Hematopoietic multipotent progenitor cell treated with erythropoietin and hydrocortisone succinate and interleukin-3 and kit ligand, for 4 days (in vitro differentiated cells): ENCODE measurements at regions not wholly inside any gene's neighbourhood (a gene's known extent, or its start where the extent isn't known, plus 50 kb on each side); places are given as distances from the start of the nearest gene placed in this dataset.

Experiments
- DNase-seq: peaks from one replicate; pipeline ENCODE4 v3.0.0-alpha.2; 2015

GRCh38 chr21:27649762-27650161, 682.9 kb upstream of the ADAMTS5 start:
- no peak for DNase-seq

DNA sequence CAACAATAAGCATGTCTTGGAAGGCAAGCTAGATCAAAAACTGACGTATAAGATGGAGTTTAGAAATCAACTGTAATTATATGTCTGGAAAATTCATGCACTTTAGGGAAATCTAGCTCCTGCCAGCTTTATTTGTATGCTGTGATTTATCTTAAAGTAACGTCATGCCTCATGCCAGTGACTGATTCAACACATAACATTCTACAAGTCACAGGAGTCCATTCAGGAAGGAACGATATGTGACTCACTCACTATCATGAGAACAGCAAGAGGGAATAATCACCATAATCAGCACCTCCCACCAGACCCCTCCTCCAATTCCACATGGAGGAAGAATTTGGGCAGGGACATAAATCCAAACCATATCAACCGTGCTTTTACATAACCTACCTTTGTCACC, 682.4 kb upstream of the ADAMTS5 start:
- no peak for DNase-seq

- DNase-seq: no peak
Observed at GRCh38 chr21:27648560-27648959, 681.7 kb upstream of the ADAMTS5 start.

DNA sequence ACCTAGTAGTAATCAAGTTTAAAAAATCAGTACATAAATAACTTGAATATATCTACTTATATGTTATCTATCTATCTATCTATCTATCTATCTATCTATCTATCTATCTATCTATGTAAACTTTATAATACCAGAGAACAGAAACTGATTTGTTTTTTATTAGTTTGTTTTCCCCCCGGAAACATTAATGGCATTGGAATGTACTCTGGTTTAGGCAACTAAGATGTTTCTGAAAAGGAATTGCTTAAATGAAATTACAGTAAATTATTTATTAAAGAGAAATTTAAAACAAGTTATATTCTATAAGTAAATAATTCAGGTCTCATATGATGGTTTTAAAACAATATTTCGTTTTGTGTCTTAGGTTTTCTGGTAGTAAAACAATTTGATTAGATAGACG, 681.0 kb upstream of the ADAMTS5 start:
- no peak for DNase-seq

DNA sequence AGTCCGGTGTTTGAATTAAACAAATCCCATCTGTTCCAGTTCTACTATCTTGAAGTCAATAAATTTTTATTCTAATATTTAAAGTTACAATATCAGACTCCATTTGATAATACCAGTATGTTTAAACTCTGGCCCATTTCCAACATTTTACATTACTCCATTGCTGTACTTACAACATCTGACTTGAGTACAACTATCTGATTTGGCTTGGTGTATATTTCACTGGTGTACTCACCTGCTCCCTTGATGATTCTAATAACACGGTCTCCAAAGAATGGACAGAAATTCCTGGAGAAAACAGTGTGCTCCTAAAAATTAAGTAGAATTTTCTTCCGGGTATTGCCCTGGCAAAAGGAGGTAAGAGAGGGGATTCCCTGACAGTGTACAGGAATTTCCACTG, 680.5 kb upstream of the ADAMTS5 start:
- DNase-seq: no peak

DNA sequence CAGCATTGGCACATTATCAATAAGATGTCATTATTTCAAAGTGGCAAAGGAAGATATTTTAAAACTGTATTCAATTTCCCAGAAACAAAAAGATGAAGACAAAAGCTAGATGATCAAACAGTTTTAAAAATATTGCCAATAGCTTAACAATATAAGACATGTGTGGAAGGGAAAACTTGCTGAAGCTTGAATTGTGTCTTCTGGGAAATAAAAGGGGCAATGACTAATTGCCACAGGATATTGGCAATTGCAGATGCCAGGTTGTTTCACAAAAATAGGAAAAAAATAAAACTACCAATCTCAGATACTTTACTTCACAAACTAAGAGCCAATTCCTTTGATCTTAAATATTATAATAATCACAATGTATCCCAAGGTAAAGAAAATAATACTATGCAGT, 679.8 kb upstream of the ADAMTS5 start:
- DNase-seq: no peak

- no peak for DNase-seq
Observed at GRCh38 chr21:27646056-27646455, 679.2 kb upstream of the ADAMTS5 start.

GRCh38 chr21:27645285-27645684, 678.4 kb upstream of the ADAMTS5 start:
- DNase-seq: no peak

DNA sequence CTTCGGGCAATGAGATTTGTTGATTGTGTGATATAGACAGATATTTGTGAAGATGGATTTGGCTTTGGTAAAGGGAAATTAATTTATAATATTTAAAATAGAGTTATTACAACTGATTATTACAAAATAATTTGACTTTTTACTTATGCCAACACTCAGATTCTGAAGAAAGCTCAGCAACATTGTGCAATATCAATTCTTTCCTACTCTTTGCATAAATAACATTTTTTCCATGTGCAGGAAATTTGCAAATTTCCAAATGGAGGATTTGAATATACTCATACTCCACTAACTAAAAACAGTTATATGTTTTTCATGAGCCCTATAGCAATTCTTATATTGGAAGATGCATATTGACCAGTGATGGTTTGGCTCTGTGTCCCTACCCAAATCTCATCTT, 676.4 kb upstream of the ADAMTS5 start:
- DNase-seq: no peak

DNA sequence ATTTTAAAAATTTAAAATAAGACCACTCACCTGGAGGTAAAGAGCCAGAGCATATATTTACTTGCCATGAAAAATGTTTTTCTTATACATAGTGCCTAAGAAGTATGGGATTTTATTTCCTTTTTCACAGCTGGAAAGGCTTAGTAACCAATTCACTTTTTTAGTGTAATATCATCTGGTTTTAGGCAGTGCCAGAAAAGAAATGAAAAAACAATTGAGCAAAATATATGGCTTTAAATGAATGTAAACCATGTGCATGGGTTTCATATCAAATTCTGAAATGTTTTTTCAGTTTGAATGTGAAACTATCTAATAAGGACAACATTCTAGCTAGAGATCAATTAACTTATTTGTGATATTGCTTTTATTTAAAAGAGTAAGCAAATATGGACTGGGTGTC, 672.4 kb upstream of the ADAMTS5 start:
- DNase-seq: no peak

GRCh38 chr21:27636656-27637055, 669.8 kb upstream of the ADAMTS5 start:
- DNase-seq: no peak

DNA sequence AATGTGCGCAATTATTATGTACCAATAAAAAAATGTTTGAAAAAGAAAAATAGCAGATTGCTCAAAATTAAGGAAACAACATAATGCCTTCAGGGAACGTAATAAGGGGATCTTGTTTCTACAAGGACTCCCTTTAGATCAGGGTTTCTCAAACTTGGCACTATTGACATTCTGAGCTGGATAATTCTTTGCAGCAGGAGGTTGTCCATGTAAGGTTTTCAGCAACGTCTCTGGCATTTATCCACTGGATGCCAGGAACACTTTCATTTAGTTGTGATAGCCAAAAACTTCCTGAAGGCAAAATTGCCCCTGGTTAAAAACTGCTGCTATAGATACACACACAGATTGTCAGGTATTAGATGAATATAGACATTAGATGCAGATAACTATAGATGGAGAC, 666.7 kb upstream of the ADAMTS5 start:
- DNase-seq: no peak

GRCh38 chr21:27631471-27631870, 664.6 kb upstream of the ADAMTS5 start:
- DNase-seq: no peak

DNA sequence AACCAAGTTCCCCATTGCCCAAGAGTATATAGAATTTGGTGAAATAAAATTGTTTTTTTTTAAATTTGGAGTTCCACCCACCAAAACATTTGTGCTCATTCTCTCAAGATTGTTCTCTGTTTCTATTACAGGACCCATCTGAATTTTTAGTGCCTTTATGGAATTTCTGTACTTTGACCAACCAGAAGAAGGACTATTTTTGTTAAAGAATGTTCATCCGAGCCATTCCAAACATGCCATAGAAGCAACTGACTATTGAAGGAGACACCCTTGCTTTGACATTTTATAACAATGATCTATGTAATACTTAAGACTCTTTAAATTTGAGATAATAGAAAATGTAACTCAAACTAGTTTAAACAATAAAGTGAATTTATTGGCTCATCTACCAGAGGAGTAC, 655.7 kb upstream of the ADAMTS5 start:
- DNase-seq: no peak

DNA sequence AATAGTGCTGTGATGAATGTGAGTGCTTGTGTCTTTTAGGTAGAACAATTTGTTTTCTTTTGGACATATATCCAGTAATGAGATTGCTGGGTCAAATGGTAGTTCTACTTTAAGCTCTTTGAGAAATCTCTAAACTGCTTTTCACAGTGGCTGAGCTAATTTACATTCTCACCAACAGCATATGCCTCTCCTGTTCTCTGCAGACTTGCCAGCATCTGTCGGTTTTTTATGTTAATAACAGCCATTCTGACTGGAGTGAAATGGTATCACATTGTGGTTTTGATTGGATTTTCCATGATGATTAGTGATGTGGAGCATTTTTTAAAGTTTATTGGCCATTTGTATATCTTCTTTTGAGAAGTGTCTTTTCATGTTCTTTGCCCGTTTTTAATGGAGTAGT, 647.3 kb upstream of the ADAMTS5 start:
- no peak for DNase-seq

DNA sequence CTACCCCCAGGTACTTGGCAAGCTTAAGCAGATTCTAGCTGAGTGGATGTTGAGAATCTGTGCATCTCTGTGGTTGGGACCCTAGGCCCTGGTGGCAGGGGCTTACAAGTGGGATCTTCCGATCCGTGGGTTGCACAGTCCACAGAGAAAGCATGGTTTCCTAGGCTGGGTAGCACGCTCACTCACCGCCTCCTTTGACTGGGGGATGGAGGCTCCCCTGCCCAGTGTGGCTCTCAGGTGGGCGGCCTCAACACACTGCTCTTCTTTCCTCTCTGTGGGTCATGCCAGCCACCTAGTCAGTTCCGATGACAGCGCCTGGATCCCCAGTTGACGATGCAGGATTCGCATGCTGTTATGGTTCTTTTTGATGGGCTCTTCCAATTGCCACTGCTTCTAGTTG, 639.5 kb upstream of the ADAMTS5 start:
- no peak for DNase-seq

- no peak for DNase-seq
Observed at GRCh38 chr21:27596196-27596595, 629.3 kb upstream of the ADAMTS5 start.

GRCh38 chr21:27595716-27596115, 628.8 kb upstream of the ADAMTS5 start:
- no peak for DNase-seq

DNA sequence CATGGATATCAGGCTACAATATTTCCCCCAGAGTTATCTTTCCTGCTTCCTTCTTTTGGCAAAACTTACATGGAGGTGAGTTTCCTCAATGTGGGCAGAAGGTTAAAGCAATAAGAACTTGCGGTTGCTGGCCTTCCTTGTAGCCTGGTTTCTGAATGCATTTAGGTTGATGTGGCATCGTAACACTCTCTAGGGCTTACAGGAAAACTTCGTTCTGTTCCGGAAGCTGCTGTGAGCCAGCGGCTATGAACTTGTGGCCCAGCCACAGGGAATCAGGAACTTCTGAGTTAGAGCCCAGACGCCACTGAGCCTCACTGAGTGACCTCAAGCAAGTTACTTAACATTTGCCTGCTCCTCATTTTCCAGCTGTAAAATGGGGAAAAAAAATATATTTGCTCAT, 623.4 kb upstream of the ADAMTS5 start:
- peak; percentile 1 for DNase-seq

- no peak for DNase-seq
Observed at GRCh38 chr21:27589781-27590180, 622.9 kb upstream of the ADAMTS5 start.

GRCh38 chr21:27586986-27587385, 620.1 kb upstream of the ADAMTS5 start:
- DNase-seq: no peak

- no peak for DNase-seq
Observed at GRCh38 chr21:27586326-27586725, 619.4 kb upstream of the ADAMTS5 start.

- no peak for DNase-seq
Observed at GRCh38 chr21:27584256-27584655, 617.4 kb upstream of the ADAMTS5 start.

DNA sequence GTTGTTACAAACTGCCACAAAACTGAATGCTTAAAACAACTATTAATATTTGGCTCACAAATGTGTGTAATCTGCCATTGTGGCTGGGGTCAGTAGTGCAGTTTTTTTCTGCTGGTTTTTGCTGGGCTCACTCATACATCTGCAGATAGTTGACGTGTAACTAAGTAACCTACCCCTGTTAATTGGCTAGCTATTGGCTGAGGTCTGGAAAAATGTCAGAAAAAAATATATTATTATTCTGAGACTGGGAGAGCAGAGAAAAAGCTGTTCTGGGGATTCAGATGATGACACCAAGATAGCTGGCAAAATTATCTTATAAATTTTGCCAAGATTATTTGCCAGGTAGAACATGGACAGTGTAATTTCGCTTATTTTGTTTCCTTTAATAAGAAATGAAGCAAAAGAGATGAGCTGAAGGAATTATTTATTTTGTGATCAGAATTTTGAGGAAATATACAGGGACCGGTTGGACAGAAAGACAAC, 616.1 kb upstream of the ADAMTS5 start:
- DNase-seq: no peak

GRCh38 chr21:27582246-27582947, 615.5 kb upstream of the ADAMTS5 start:
- DNase-seq: no peak
